Colonic mucosa (tissue), 4 donors: ENCODE measurements at regions not wholly inside any gene's neighbourhood (a gene's known extent, or its start where the extent isn't known, plus 50 kb on each side); places are given as distances from the start of the nearest gene placed in this dataset.

Experiments
- DNase-seq: peaks from one replicate; pipeline ENCODE4 v3.0.0-alpha.2; 2020
- H3K27ac ChIP-seq: fragments of 200-600 bp; one replicate; pipeline ENCODE4 v1.8.0; 2021
- H3K27me3 ChIP-seq: fragments of 200-600 bp; one replicate; pipeline ENCODE4 v1.8.0; 2021
- H3K36me3 ChIP-seq: fragments of 200-600 bp; one replicate; pipeline ENCODE4 v1.8.0; 2021
- H3K4me1 ChIP-seq: fragments of 200-600 bp; one replicate; pipeline ENCODE4 v1.8.0; 2021; ENCODE audit warnings: mild to moderate bottlenecking
- H3K4me3 ChIP-seq: fragments of 200-600 bp; one replicate; pipeline ENCODE4 v1.8.0; 2021
- H3K9ac ChIP-seq, 2 donors: one replicate each; pipeline ENCODE4 v1.7.0; 2013; ENCODE audit warnings: control low read depth in 2 of 2, low read depth in 2 of 2, low read length in 2 of 2
- H3K9me3 ChIP-seq: fragments of 200-600 bp; one replicate; pipeline ENCODE4 v1.8.0; 2021
- CTCF ChIP-seq: fragments of 200-600 bp; IDR thresholded peaks from one replicate; pipeline ENCODE4 v1.8.0; 2022; ENCODE audit warnings: antibody characterized with exemption, mild to moderate bottlenecking
- intact Hi-C: fragments of 100-400 bp; cut with DNase I; formaldehyde crosslinking; loops from one replicate; pipeline ENCODE4 v1.14.1; 2022
- donor health status: healthy.
- donor health status: DM: no; HTN: no; CAD: no.
- donor health status: DM: no; HTN: no; CAD: no.

GRCh38 chr2:34252111-34252510, 653.0 kb upstream of the FAM98A start:
- DNase-seq = no peak
- no peak for TF ChIP-seq CTCF

GRCh38 chr2:34251578-34251977, 652.5 kb upstream of the FAM98A start:
- DNase-seq = no peak
- no peaks in the 10 kb centered on the region for H3K36me3 ChIP-seq
- no peak overlapping the region for H3K9ac ChIP-seq
- no peak overlapping the region for H3K4me3 ChIP-seq
- H3K27me3 ChIP-seq = no peaks in the 10 kb centered on the region
- H3K27ac ChIP-seq = no peak overlapping the region
- intact Hi-C loops = no loop called here
- no peaks in the 10 kb centered on the region for H3K9me3 ChIP-seq
- no peak for TF ChIP-seq CTCF
- no peaks in the 10 kb centered on the region for H3K4me1 ChIP-seq

More at GRCh38 chr2:34252111-34252510, 653.0 kb upstream of the FAM98A start:
- no peak overlapping the region for H3K4me3 ChIP-seq
- H3K9me3 ChIP-seq = no peaks in the 10 kb centered on the region
- no peaks in the 10 kb centered on the region for H3K4me1 ChIP-seq
- H3K27me3 ChIP-seq = no peaks in the 10 kb centered on the region
- no peaks in the 10 kb centered on the region for H3K36me3 ChIP-seq
- intact Hi-C loops = no loop called here
- H3K27ac ChIP-seq = no peak overlapping the region
- no peak overlapping the region for H3K9ac ChIP-seq

- Histone ChIP-seq H3K36me3 (no peaks in the 10 kb centered on the region), H3K4me1 (no peaks in the 10 kb centered on the region), H3K9me3 (no peaks in the 10 kb centered on the region), H3K9ac (no peak overlapping the region), H3K4me3 (no peak overlapping the region), H3K27ac (no peak overlapping the region), H3K27me3 (no peaks in the 10 kb centered on the region)
- no peak for TF ChIP-seq CTCF
- intact Hi-C loops = no loop called here
- DNase-seq = no peak
These were observed 645.1 kb upstream of the FAM98A start for GRCh38 chr2:34244195-34244594.

- no peak for TF ChIP-seq CTCF
- no peaks in the 10 kb centered on the region for H3K4me1 ChIP-seq
- H3K4me3 ChIP-seq = no peak overlapping the region
- DNase-seq = peak; percentile 53
- no peaks in the 10 kb centered on the region for H3K36me3 ChIP-seq
- no peak overlapping the region for H3K27ac ChIP-seq
- no peak overlapping the region for H3K9ac ChIP-seq
- intact Hi-C loops = no loop called here
- H3K9me3 ChIP-seq = no peaks in the 10 kb centered on the region
- no peaks in the 10 kb centered on the region for H3K27me3 ChIP-seq
These were observed 643.6 kb upstream of the FAM98A start for GRCh38 chr2:34242763-34243123.

- Histone ChIP-seq H3K9me3 (no peaks in the 10 kb centered on the region), H3K27me3 (no peaks in the 10 kb centered on the region), H3K4me3 (no peak overlapping the region), H3K36me3 (no peaks in the 10 kb centered on the region), H3K4me1 (no peaks in the 10 kb centered on the region), H3K9ac (no peak overlapping the region), H3K27ac (peak overlapping the region; percentile 19)
- intact Hi-C loops = no loop called here
- TF ChIP-seq CTCF = no peak
- peak; percentile 28 for DNase-seq
These were observed 643.0 kb upstream of the FAM98A start for GRCh38 chr2:34241905-34242762.
